ENCODE measurements at regions not wholly inside any gene's neighbourhood (a gene's known extent, or its start where the extent isn't known, plus 50 kb on each side); places are given as distances from the start of the nearest gene placed in this dataset.
"Not testable (repeated sequence)": the region's sequence is repeated elsewhere in the genome, so short reads cannot be mapped to it uniquely, and the experiment has no call there.

DNA sequence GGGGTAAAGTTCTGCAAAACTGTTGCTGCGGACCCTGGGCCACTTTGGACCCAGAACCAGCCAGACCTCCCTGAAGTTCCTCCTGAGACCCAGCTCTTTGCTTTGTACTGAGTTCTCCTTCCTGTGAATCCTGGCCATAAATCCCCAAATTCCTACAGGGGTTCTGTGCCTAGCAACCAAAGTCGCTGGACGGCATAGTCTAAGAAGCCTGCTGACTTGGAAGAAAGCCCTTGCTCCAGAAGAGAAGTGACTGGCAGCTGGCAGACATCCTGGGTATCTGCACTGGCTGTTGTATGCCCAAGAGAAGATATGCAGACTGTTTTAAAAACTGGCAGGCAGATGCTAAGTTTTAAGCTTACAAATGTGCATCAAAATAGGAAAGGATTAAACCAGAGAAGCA lies 99.9 kb upstream of the SLC24A4 start:
- no peaks in the 10 kb centered on the region for H3K9me3 ChIP-seq
- no peaks in the 10 kb centered on the region for H3K4me1 ChIP-seq
- no peak overlapping the region for H3K4me3 ChIP-seq
- H3K27me3 ChIP-seq = no peaks in the 10 kb centered on the region
- DNase-seq = no peak
- TF ChIP-seq POLR2A (IDR thresholded peaks at IDR 0.05) (no peak), CTCF (IDR thresholded peaks at IDR 0.05) (no peak)
- no peak overlapping the region for H3K27ac ChIP-seq
- H3K36me3 ChIP-seq = no peaks in the 10 kb centered on the region

- no peaks in the 10 kb centered on the region for H3K36me3 ChIP-seq
- DNase-seq = no peak
- no peaks in the 10 kb centered on the region for H3K9me3 ChIP-seq
- no peaks in the 10 kb centered on the region for H3K4me1 ChIP-seq
- TF ChIP-seq CTCF (IDR thresholded peaks at IDR 0.05) (no peak), POLR2A (IDR thresholded peaks at IDR 0.05) (no peak)
- H3K4me3 ChIP-seq = no peak overlapping the region
- no peak overlapping the region for H3K27ac ChIP-seq
- H3K27me3 ChIP-seq = no peaks in the 10 kb centered on the region
These were observed 98.5 kb upstream of the SLC24A4 start for GRCh38 chr14:92224358-92224954.

DNA sequence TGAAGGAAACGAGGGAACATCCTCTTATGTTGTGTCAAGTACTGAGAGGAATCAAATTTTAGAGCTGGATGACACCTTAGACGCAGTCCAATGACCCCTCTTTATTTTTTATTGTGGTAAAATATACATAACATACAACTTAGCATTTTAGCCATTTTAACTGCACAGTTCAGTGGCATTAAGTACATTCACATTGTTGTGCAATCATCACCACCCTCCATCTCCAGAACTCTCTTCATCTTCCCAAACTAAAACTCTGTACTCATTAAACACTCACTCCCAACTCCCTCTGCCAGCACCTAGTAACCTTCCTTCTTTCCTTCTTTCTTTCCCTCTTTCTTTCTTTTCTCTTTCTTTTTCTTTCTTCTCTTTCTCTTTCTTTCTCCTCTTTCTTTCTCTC lies 97.2 kb upstream of the SLC24A4 start:
- Histone ChIP-seq H3K4me3 (no peak overlapping the region), H3K27ac (no peak overlapping the region), H3K27me3 (no peaks in the 10 kb centered on the region), H3K36me3 (no peaks in the 10 kb centered on the region), H3K4me1 (no peaks in the 10 kb centered on the region), H3K9me3 (no peaks in the 10 kb centered on the region)
- TF ChIP-seq POLR2A (IDR thresholded peaks at IDR 0.05) (no peak), CTCF (IDR thresholded peaks at IDR 0.05) (no peak)
- DNase-seq = no peak

DNA sequence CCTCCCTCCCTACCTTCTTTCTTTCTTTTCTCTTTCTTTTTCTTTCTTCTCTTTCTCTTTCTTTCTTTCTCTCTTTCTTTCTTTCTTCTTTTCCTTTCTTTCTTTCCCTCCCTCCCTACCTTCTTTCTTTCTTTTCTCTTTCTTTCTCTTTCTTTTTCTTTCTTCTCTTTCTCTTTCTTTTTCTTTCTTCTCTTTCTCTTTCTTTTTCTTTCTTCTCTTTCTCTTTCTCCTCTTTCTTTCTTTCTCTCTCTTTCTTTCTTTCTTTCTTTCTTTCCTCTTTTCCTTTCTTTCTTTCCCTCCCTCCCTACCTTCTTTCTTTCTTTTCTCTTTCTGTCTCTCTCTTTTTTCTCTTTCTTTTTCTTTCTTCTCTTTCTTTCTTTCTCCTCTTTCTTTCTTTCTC lies 96.8 kb upstream of the SLC24A4 start:
- DNase-seq, H3K27ac ChIP-seq, H3K27me3 ChIP-seq, H3K9me3 ChIP-seq, H3K4me1 ChIP-seq, H3K4me3 ChIP-seq, H3K36me3 ChIP-seq: not testable (repeated sequence)

- no peak overlapping the region for H3K27ac ChIP-seq
- H3K4me1 ChIP-seq = no peaks in the 10 kb centered on the region
- H3K4me3 ChIP-seq = no peak overlapping the region
- no peak for DNase-seq
- no peaks in the 10 kb centered on the region for H3K27me3 ChIP-seq
- no peak for TF ChIP-seq POLR2A (IDR thresholded peaks at IDR 0.05)
- no peak for TF ChIP-seq CTCF (IDR thresholded peaks at IDR 0.05)
- no peaks in the 10 kb centered on the region for H3K36me3 ChIP-seq
- H3K9me3 ChIP-seq = no peaks in the 10 kb centered on the region
These were observed 86.6 kb upstream of the SLC24A4 start for GRCh38 chr14:92236243-92236900.

GRCh38 chr14:92240658-92241057 lies 82.3 kb upstream of the SLC24A4 start:
- Histone ChIP-seq H3K27me3 (no peaks in the 10 kb centered on the region), H3K27ac (no peak overlapping the region), H3K4me1 (no peaks in the 10 kb centered on the region), H3K36me3 (no peaks in the 10 kb centered on the region), H3K9me3 (peaks cover 0 to 11% (median 5%) of the 10 kb centered on the region in 4 donors), H3K4me3 (no peak overlapping the region)
- DNase-seq = no peak
- TF ChIP-seq POLR2A (IDR thresholded peaks at IDR 0.05) (no peak), CTCF (IDR thresholded peaks at IDR 0.05) (no peak)

All from Peyer's patch (tissue), 4 donors.